ENCODE measurements at regions not wholly inside any gene's neighbourhood (a gene's known extent, or its start where the extent isn't known, plus 50 kb on each side); places are given as distances from the start of the nearest gene placed in this dataset.

DNA sequence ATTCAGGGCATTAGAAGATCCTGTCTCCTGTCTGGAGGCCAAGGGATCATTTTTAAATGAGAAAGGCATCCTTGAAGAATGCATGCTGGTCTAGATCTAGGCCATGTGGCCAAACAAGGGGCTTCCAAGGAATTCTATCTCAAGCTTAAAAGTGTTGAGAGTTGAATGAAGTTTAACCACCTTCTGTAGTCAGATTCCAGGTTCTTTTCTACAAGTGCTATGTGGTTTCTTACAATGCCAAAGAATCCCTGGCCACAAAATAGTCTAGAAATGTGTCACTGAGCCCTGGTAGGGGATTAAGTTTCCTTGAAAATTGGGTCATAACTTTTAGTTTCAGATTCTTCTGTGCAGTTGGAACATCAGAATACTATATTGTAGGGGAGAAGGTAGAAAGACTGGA is 640.7 kb upstream of the ACVR2A start:
- no peak for DNase-seq

DNA sequence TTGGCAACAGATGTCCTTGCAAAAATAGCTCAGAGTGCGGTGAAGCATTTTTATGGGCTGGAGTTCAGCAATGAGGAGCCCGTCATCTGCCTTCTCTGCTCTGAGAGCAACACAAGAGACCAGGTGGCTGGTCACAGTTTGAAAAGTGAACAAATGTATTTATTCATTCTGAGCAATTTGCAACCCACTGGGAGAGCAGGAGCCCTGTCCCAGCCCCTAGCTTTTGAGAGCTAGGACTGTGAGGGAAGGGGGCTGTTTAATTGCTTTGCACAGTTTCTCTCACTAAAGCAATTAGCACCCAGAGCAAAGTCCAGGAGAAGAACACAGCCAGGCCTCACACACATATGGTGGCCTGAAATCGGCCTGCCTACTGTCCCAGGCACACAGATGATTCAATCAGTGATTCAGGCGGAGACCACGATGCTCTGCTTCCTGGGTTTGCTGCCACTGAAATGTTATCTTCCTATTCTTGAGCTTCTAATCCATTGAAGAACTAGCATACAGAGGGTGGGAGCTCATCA is 646.1 kb upstream of the ACVR2A start:
- DNase-seq = peak in 25 of 58 donors; percentile 1 to 63 (median 21)

DNA sequence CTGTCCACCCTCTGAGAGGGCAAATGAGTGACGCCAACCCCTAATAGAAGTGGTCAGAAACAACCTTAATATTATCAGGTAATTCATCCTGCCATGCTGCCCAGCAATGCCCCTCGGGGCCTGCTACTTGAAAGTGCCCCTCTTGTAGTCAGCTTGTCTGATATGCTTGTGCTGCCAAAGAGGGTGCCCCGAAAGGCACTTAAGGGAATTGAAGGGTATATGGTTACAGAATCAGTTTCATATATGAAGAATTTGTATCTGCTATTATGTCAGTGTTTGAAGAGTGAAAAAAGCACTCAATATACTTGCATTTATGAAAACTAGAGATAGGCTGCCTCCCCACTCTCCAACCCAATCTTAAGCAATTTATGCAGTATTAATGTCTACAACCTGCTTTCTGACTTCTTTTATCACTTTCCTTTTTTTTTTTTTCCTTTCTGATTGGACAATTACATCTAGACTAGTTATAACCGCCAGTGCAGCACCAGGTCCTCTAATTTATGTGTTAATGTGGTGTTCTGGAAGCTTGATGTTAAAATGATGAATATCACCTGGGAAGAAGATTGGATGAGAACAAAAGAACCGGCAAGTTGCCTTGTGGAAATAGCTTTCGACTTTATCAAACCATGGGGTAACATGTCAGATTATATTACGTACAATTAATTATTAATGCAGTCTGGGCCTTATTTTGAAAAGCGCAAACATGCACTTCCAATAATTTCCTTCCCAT is 646.9 kb upstream of the ACVR2A start:
- DNase-seq = no peak

DNA sequence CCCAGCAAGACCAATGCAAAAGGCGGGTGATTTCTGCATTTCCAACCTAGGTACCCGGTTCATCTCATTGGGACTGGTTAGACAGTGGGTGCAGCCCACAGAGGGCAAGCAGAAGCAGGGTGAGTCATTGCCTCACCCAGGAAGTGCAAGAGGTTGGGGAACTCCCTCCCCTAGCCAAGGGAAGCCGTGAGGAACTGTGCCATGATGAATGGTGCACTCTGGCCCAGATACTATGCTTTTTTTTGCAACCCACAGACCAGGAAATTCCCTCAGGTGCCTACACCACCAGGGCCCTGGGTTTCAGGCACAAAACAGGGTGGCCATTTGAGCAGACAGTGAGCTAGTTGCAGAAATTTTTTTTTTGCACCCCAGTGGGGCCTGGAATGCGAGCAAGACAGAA is 662.6 kb upstream of the ACVR2A start:
- DNase-seq = no peak

DNA sequence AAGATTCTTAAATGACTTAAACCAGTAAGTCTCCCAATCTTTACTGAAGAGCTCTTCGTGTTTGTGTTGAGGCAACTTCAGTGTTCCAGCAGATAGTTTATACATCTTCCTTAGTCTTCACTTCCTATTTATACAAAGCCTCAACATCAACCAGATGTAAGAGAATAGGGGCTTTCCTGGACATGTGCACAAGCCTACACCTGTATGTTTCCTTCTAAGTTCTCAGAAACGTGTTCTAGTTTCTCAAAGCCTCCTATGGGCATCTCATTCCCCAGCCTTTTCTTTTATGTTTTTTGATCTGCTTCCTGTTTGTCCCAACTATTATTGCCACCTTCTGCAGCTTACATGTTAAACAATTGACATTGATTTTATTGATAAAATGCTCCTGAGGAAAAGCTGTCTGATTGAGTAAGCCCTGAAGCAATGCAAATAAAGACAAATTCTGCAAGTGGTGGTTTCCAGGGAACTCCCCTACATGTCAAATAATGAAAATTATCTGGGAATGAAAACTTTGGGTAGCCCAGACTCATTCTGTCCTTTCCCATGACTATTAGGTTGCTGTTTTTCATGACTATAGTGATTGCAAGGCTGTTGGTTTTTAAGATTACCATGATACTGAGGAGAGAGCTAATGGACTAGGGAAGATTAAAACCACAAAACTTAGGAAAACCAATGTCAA is 663.3 kb upstream of the ACVR2A start:
- no peak for DNase-seq

DNA sequence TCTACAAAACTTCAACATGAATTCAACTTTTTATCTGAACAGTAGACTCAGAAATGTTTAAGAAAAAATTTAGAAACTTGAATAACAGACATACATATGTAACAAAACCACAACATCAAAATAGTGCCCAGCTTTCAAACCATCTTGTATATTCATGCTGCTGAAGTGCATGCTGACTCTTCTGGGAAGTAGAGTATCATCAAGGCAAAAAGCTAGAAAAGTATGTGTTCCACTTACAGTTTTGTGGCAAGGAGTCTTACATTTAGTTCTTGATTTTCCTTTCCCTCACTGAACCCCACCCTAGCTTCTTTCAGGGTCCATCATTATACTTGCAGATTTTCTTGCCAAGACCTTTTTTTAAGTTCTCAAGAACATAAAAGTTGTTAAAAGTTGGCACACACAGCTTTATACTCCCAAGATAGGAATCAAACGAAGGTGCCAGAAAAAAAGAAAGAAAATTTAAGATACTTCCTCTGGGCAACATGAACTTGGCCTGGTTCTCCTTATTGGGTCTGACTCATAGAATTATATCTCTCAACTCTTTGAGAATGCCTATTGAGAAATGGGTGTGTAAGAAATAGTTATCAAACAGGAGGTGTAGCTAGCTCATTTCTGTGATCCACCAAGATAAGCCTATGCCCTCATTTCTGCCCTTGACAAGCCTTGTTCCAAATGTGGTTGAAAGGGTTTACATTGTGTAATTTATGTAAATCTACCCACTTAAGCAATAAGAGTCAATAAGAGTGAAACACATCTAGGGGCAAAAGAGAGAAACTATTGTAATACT is 667.6 kb upstream of the ACVR2A start:
- DNase-seq = no peak

DNA sequence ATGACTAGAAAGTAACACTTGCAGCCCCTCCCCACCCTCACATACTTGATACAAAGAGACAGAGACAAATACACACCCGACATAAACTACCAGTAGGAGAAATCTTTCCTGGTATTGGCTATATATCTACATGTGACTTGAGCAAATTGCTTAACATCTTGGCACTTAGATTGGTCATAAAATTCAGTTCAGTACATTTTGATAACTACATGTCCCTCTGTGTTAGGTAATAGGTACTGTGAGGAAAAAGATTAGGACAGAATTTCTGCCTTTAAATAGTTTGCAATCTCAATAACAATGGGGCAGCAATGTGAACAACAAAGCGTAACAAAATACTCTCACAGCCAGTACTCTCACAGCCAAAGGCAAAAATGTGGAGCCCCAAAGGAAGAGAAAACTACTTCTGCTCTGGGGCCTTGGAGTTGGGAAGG is 670.0 kb upstream of the ACVR2A start:
- DNase-seq = no peak

DNA sequence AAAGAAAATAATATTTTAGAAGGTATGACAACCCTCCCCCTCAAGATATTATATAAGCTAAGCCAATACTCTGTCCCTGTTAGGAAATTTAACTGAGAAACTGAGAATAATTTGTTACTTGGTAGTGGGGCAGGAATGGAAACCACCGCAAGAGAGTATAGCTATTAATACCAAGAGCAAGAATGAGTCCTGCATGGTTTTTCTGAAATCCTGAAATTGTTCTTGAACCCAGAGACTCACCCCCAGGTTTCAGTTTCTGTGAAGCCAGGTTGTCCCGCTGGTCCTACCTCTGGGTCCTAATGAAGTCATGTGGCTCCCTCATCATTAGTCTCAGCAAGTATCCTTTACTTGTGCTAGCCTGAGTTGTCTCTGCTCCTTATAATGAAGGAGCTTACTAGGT is 671.0 kb upstream of the ACVR2A start:
- no peak for DNase-seq

DNA sequence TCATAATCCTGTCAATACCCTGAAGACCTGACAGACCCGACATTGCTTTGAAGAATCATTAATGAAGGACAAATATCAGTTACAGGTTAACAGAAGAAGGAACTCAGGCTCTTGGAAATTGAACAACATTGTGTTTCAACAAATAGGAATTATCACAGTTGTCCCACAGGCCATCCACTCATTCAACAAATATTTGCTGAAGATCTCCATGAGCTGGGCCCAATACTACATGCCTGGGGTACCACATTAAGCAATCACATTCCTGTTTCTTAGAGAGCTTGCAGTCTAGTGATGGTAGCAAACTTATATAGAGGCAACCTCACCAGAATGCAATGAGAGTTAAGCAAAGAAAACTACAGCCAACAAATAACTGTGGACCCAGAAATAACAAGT is 671.6 kb upstream of the ACVR2A start:
- DNase-seq = no peak

DNA sequence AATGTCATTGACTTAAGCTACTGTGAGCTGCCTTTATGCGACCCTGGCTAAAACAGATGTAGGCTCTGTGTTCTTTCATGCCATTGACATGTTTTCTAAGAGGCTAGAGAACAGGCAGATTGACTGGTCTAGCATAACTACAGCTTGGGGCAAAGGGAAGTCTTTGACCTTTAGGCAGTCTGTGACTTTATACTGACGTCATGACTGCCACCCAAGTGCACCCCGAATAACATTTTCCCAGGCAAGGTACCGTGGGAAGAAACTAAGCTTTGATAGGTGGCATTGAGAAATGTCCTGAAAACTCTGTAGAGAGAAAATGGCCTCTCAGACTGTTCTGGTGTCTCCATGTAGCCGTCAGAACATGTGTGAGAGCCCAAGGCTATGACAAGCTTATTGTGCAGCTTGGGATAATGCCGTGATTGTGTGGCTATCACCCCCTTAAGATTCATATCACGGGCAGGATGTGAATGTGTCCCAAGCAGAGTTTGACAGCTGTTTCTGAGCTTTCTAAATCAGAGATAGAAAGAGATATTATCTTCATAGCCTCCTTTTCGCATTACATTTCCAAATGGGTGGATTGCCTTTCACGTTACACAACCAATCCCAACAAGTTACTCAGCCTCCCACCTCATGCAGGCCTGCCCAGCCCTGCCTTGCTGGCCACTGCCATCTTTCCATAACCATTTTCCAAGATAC is 672.2 kb upstream of the ACVR2A start:
- DNase-seq = peak in 12 of 58 donors; percentile 0 to 26 (median 5)

DNA sequence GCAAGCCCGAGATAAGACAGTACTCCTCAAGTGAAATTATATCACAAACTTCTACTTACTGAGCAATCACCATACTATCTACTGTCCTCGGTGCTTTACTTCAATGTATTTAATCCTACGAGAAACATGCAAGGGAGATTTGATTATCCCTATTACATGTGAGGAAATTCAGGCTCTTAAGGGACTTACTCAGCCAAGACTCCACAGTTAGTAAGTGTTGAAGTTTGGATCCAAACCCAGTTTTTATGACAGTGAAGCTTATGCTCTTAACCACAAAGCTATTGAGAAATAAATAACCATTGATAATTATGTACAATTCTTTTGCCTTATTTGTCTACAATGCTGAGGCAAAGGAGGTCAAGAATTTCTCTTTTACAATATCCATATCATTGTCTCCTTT is 672.9 kb upstream of the ACVR2A start:
- no peak for DNase-seq

DNA sequence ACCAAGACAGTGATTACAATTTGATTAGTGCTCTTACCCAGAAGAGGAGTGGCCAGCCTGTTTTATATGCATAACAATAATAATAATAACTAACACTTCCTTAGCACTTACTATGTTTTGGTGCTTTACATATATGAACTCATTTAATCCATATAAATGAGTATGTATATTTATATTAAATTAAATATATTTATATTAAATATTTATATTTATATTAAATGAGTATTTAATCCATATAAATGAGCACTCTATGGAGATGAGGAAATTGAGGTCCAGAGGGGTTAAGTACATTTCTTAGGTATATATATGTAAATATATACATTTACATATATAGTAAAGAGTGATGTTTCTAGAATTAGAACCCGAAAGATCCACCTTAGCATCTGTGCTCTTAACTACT is 673.9 kb upstream of the ACVR2A start:
- no peak for DNase-seq

DNA sequence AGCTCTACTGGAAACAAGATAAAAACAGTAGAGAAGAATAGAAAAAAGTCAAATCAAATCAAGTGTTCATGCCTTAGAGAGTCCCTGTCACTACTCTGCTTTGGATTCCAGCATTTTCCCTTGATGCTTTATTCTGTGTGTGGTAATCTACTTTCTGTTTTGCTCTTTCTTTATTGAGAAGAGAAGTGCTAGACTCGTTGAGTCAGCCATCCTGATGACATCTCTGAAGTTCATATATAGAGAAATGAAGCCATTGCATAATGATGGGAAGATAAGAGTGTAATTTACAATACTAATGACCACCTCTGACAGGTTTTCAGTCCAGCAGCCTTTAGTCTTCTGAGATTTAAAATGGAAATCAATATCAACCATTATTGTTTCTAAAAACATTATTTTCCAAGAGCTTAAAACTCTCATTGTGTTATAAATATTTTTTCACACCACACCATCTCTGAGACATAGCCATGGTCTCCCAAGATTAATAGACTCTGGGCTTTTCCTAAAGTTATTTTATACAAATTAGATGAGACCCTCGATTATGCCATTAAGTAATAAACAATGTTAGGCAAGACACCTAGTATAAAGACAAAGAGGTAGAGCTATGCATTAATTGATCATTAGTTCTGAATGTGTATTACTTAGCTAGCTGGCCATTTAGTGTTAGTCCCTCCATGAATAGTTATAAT is 679.0 kb upstream of the ACVR2A start:
- DNase-seq = no peak

DNA sequence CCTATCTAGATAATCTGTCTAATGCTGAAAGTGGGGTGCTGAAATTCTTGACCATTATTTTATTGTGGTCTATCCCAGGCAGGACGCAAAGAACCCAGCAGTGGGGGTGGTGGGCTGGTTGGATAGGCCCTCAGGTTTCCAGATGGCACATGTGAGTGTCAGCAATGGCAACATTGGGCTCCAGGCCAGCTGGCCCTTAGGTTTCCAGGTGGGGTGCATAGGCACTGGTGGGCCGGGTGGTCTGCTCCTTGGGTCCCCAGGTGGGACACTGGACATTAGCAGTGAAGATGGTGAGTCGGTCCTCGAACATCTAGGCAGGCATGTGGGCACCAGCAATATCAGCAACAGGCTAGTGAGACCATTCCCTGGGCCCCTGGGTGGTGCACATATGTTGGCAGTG is 680.3 kb upstream of the ACVR2A start:
- DNase-seq = no peak

DNA sequence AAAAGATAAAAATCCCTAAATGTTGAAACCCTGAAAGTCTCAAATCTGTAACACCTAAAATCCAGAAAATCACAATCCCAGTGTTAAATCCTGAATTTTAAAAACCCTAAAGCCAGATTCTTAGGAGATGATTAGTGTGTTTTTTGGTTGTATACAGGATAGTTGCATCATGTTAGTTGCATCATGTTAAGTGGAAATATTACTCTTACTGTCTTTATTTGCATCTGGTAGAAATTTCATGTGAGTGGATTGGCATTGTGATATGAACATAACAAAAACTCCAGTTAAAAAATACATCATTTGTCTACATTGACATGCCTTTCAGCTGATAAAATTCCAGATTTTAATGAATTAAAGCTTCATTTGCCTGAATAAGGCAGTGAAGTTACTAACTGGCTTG is 683.1 kb upstream of the ACVR2A start:
- DNase-seq = no peak

DNA sequence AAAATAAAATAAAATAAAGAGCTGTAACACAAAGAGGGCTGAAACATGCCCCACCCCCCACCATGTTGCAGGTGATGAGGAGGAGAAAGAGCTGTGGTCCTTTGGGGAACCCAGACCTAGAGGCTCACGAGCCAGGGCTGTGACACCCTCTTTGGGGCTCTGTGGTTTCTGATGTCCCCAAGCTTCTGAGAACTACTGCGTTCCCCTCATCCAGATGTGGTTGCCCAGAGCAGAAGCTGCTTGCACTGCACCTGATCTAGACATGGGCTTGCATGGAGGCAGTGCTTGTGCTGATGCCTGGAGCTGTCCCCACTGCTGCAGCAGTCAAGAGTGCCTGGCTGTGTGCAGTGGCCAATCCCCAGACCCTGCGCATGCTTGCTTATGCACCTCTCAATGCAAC is 687.9 kb upstream of the ACVR2A start:
- no peak for DNase-seq

DNA sequence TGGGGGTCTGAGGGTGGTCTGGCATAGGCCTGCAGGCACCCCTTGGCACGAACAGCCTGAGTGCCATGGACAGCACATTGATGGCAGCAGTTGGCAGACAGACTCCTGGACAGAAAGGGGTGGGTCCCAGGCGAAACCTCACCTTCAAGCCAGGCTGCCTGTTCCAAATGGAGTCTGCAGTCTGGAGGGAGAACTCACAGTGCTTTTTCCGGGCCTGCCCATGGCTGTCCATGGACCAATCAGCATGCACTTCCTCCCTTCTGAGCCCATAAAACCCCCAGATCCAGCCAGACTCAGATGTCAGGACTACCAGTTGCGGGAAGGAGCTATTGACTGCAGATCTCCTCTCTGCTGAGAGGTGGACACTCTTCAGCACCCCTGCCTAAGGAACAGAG is 694.6 kb upstream of the ACVR2A start:
- no peak for DNase-seq

DNA sequence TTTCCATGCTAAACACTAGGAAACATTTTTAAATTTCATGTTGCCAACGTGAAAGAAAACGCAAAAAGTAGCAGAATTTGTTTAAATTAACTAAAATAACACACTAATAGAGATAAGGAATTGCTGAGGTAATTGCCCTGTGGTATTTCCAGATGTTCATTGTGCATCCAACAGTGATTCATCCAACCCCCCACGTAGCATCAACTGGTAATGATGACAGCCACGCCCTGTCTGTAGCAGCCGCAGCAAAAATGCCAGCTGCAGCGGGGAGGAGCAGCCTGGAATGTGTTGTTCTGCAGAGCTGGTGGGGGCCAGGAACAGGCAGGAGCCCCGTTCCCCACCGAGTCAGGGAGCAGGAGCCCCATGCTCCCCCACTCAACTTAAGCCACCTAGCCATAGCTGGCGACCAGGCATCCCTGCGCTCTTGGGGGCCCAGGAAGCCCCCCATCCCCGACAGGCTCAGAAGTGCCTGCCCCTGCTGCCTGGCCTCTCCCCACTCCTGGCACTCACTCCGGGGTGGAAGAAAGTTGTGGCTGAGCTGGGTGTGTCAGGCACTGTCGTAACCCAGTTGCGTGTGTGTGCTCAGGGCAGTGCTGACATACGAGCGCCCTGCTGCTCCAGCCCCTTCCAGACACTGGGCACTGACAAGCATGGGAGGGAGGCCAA is 695.1 kb upstream of the ACVR2A start:
- DNase-seq = no peak

DNA sequence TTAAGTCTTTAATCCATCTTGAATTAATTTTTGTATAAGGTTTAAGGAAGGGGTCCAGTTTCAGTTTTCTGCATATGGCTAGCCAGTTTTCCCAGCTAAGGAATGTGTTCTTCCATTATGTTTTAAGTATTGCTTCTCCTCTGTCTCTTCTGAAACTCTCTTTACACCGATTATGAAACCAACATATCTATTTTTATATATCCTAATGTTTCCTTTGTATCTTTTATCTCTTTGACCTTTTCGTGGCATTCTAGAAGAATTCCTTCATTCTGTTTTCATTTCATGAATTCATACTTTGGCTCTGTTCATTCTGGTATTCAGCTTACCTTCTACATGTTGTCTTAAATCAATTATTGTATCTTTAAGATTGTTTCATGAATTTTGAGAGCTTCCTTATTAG is 697.0 kb upstream of the ACVR2A start:
- no peak for DNase-seq

DNA sequence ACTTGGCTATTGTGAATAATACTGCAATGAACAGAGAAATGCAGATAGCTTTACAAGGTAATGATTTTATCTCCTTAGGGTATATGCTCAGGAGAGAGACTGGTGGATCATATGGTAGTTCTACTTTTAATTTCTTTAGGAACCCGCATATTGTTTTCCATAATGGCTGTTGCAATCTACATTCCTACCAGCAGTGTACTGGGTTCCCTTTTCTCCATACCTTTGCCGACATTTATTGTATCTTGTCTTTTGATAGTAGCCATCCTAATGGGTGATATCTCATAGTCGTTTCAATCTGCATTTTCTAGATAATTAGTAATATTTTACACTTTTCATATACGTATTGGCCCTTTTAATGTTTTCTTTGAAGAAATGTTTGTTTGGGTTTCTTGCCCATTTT is 702.9 kb upstream of the ACVR2A start:
- no peak for DNase-seq

Data from anterior cingulate cortex (tissue), 58 donors.